ENCODE measurements at regions not wholly inside any gene's neighbourhood (a gene's known extent, or its start where the extent isn't known, plus 50 kb on each side); places are given as distances from the start of the nearest gene placed in this dataset.

- Histone ChIP-seq H3K36me3 (no peaks in the 10 kb centered on the region), H3K4me1 (no peaks in the 10 kb centered on the region), H3K9me3 (peaks cover 0 to 3% of the 10 kb centered on the region in 2 donors), H3K27me3 (no peaks in the 10 kb centered on the region), H3K27ac (no peak overlapping the region), H3K4me3 (no peak overlapping the region)
- TF ChIP-seq CTCF (IDR thresholded peaks at IDR 0.05) (no peak), POLR2A (IDR thresholded peaks at IDR 0.05) (no peak)
- no peak for DNase-seq
- intact Hi-C loops (cut with DNase I; ENCODE audit: low total_unique reads): no loop called here
These were observed 122.6 kb downstream of the ISOC1 start for GRCh38 chr5:129217179-129217578.

DNA sequence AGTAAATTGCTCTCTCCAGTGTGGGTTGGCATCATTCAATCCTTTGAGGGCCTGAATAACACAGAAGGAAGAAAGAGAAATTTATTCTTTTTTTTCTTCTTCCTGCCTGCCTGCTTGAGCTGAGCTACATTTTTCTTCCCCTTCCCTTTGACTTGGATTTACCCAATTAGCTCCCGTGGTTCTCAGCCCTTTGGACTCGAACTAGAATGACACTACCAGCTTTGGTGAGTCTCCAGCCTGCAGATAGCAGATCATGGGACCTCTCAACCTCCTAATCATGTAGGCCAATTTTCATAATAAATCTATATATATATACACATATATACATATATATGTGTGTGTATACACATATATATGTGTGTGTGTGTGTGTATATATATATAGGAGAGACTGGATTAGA lies 128.6 kb downstream of the ISOC1 start:
- no peaks in the 10 kb centered on the region for H3K9me3 ChIP-seq
- H3K27me3 ChIP-seq: no peaks in the 10 kb centered on the region
- H3K27ac ChIP-seq: no peak overlapping the region
- no peaks in the 10 kb centered on the region for H3K4me1 ChIP-seq
- H3K4me3 ChIP-seq: no peak overlapping the region
- no peak for TF ChIP-seq POLR2A (IDR thresholded peaks at IDR 0.05)
- no peak for TF ChIP-seq CTCF (IDR thresholded peaks at IDR 0.05)
- no peak for DNase-seq
- intact Hi-C loops (cut with DNase I; ENCODE audit: low total_unique reads): no loop called here
- no peaks in the 10 kb centered on the region for H3K36me3 ChIP-seq

DNA sequence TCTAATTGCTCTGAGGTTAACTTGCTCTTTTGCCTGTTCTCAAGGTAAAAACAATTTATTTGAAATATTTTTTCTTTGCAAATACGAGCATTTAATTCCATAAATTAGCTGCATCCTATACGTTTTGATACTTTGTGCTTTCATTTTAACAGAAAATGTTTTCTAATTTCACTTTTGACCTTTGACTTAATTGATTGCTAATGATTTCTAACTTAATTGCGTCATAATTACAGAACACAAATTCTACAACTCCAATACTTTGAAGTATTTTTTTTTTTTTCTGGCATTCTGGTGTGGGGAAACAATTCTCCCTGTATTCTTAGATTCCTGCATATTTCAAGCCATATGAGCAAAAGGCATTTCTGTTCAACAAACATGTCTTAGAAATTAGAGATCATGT lies 134.0 kb downstream of the ISOC1 start:
- intact Hi-C loops (cut with DNase I; ENCODE audit: low total_unique reads): no loop called here

GRCh38 chr5:129241755-129242154 lies 147.2 kb downstream of the ISOC1 start:
- Histone ChIP-seq H3K27ac (no peak overlapping the region), H3K36me3 (no peaks in the 10 kb centered on the region), H3K27me3 (no peaks in the 10 kb centered on the region), H3K4me3 (no peak overlapping the region), H3K4me1 (peaks cover 0 to 11% of the 10 kb centered on the region in 2 donors), H3K9me3 (no peaks in the 10 kb centered on the region)
- intact Hi-C loops (cut with DNase I; ENCODE audit: low total_unique reads): no loop called here
- TF ChIP-seq POLR2A (IDR thresholded peaks at IDR 0.05): no peak
- TF ChIP-seq CTCF (IDR thresholded peaks at IDR 0.05): no peak
- no peak for DNase-seq

More for the DNA sequence above, 134.0 kb downstream of the ISOC1 start:
- Histone ChIP-seq H3K9me3 (no peaks in the 10 kb centered on the region), H3K27ac (no peak overlapping the region), H3K27me3 (no peaks in the 10 kb centered on the region), H3K36me3 (no peaks in the 10 kb centered on the region), H3K4me1 (no peaks in the 10 kb centered on the region), H3K4me3 (no peak overlapping the region)
- no peak for TF ChIP-seq CTCF (IDR thresholded peaks at IDR 0.05)
- TF ChIP-seq POLR2A (IDR thresholded peaks at IDR 0.05): no peak
- no peak for DNase-seq

DNA sequence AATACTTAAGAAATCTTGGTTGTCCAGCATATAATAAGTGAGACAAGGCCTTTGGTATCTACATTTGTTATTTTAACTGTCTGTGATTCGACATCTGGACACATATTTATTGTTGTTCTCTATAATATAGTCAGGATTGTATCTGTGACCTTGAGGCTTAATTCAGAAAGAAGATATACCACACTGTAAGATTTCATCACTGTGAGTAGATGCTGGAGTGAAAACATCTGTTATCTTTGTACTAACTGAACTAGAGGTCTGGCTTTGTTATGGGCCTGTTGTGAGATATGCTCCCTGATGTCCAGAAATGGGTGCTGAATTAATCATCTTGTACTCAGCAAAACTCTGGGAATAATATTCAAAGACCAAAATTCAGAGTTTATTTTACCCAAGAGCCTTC lies 148.5 kb downstream of the ISOC1 start:
- TF ChIP-seq POLR2A (IDR thresholded peaks at IDR 0.05): no peak
- no peak for TF ChIP-seq CTCF (IDR thresholded peaks at IDR 0.05)
- Histone ChIP-seq H3K36me3 (no peaks in the 10 kb centered on the region), H3K27me3 (no peaks in the 10 kb centered on the region), H3K4me1 (peaks cover 0 to 11% of the 10 kb centered on the region in 2 donors), H3K27ac (peak overlapping the region in 1 of 2 donors; percentile 26), H3K4me3 (no peak overlapping the region), H3K9me3 (no peaks in the 10 kb centered on the region)
- DNase-seq: no peak
- intact Hi-C loops (cut with DNase I; ENCODE audit: low total_unique reads): no loop called here

Measured in uterus (tissue), 3 donors.